ENCODE measurements at regions not wholly inside any gene's neighbourhood (a gene's known extent, or its start where the extent isn't known, plus 50 kb on each side); places are given as distances from the start of the nearest gene placed in this dataset.

GRCh38 chr21:32212116-32212515 lies 66.7 kb downstream of the MIS18A start:
- POLR2A ChIA-PET (ENCODE audit: low non-redundant PET), result no interaction called here
- H3K27me3 ChIP-seq (replicated peaks; ENCODE audit: insufficient read depth, low read depth, low read length, poor library complexity), result peaks cover 37% of the 10 kb centered on the region
- TF ChIP-seq EZH2 (IDR thresholded peaks at IDR 0.05; ENCODE audit: borderline replicate concordance, low read depth, low read length, poor library complexity, severe bottlenecking) (no peak), CTCF (conservative IDR thresholded peaks at IDR 0.05; ENCODE audit: low read depth, low read length) (no peak)
- H3K4me3 ChIP-seq (ENCODE audit: low read depth, low read length, poor library complexity, severe bottlenecking), result no peak overlapping the region
- no peaks in the 10 kb centered on the region for H3K9me3 ChIP-seq (ENCODE audit: low read depth, low read length, poor library complexity, severe bottlenecking)
- intact Hi-C loops (cut with micrococcal nuclease; ENCODE audit: unreplicated experiment), result no loop called here
- no peaks in the 10 kb centered on the region for H3K36me3 ChIP-seq (ENCODE audit: insufficient read depth, low read length, poor library complexity, severe bottlenecking)
- H3K27ac ChIP-seq (ENCODE audit: low read depth, low read length, poor library complexity, severe bottlenecking), result no peak overlapping the region
- DNase-seq (ENCODE audit: low spot score), result no peak
- no TSS peak for BruUV-seq (replicated peaks)
- CTCF ChIA-PET, result no interaction called here
- H3K4me1 ChIP-seq (ENCODE audit: insufficient read depth, low read length, poor library complexity, severe bottlenecking), result no peaks in the 10 kb centered on the region

- no TSS peak for BruUV-seq (replicated peaks)
Observed at GRCh38 chr21:32211306-32211705, 67.5 kb downstream of the MIS18A start.

GRCh38 chr21:32209580-32209979 lies 69.3 kb downstream of the MIS18A start:
- ChIA-PET CTCF (no interaction called here), POLR2A (ENCODE audit: low non-redundant PET) (no interaction called here)
- Histone ChIP-seq H3K9me3 (ENCODE audit: low read depth, low read length, poor library complexity, severe bottlenecking) (no peaks in the 10 kb centered on the region), H3K4me1 (ENCODE audit: insufficient read depth, low read length, poor library complexity, severe bottlenecking) (no peaks in the 10 kb centered on the region), H3K4me3 (ENCODE audit: low read depth, low read length, poor library complexity, severe bottlenecking) (no peak overlapping the region), H3K27ac (ENCODE audit: low read depth, low read length, poor library complexity, severe bottlenecking) (no peak overlapping the region), H3K27me3 (replicated peaks; ENCODE audit: insufficient read depth, low read depth, low read length, poor library complexity) (peaks cover 15% of the 10 kb centered on the region), H3K36me3 (ENCODE audit: insufficient read depth, low read length, poor library complexity, severe bottlenecking) (no peaks in the 10 kb centered on the region)
- intact Hi-C loops (cut with micrococcal nuclease; ENCODE audit: unreplicated experiment), result no loop called here
- TF ChIP-seq EZH2 (IDR thresholded peaks at IDR 0.05; ENCODE audit: borderline replicate concordance, low read depth, low read length, poor library complexity, severe bottlenecking), result no peak
- no peak for TF ChIP-seq CTCF (conservative IDR thresholded peaks at IDR 0.05; ENCODE audit: low read depth, low read length)
- no TSS peak for BruUV-seq (replicated peaks)
- no peak for DNase-seq (ENCODE audit: low spot score)

More at GRCh38 chr21:32211306-32211705, 67.5 kb downstream of the MIS18A start:
- CTCF ChIA-PET, result no interaction called here
- Histone ChIP-seq H3K4me1 (ENCODE audit: insufficient read depth, low read length, poor library complexity, severe bottlenecking) (no peaks in the 10 kb centered on the region), H3K9me3 (ENCODE audit: low read depth, low read length, poor library complexity, severe bottlenecking) (no peaks in the 10 kb centered on the region), H3K27me3 (replicated peaks; ENCODE audit: insufficient read depth, low read depth, low read length, poor library complexity) (peaks cover 31% of the 10 kb centered on the region), H3K4me3 (ENCODE audit: low read depth, low read length, poor library complexity, severe bottlenecking) (no peak overlapping the region), H3K36me3 (ENCODE audit: insufficient read depth, low read length, poor library complexity, severe bottlenecking) (no peaks in the 10 kb centered on the region), H3K27ac (ENCODE audit: low read depth, low read length, poor library complexity, severe bottlenecking) (no peak overlapping the region)
- no peak for DNase-seq (ENCODE audit: low spot score)
- POLR2A ChIA-PET (ENCODE audit: low non-redundant PET), result no interaction called here
- TF ChIP-seq EZH2 (IDR thresholded peaks at IDR 0.05; ENCODE audit: borderline replicate concordance, low read depth, low read length, poor library complexity, severe bottlenecking) (no peak), CTCF (conservative IDR thresholded peaks at IDR 0.05; ENCODE audit: low read depth, low read length) (no peak)
- intact Hi-C loops (cut with micrococcal nuclease; ENCODE audit: unreplicated experiment), result no loop called here

All from A673 (cell line).